ENCODE measurements at regions not wholly inside any gene's neighbourhood (a gene's known extent, or its start where the extent isn't known, plus 50 kb on each side); places are given as distances from the start of the nearest gene placed in this dataset.

GRCh38 chr2:104416339-104417000 lies 437.4 kb upstream of the POU3F3 start:
- no peak for DNase-seq

DNA sequence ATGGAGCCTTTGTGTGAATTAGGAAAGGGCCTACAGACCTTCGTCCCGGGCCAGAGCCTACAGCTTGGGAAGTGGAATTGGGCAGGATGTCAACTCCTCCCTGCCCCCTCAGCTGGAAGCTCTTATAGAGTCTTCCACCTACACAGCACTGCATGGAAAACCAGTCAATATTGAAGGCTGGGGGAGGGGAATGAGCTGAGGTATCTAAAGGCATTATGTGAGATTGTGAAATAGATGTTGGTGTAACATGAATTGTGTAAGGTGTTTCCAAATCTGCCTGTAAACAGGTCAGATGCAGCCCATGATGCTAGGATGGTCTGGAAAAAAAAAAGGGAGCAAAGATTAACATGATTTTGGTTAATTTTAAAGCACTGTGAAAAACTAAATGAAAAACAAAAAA lies 433.5 kb upstream of the POU3F3 start:
- DNase-seq: no peak

GRCh38 chr2:104420953-104421352 lies 433.0 kb upstream of the POU3F3 start:
- no peak for DNase-seq

DNA sequence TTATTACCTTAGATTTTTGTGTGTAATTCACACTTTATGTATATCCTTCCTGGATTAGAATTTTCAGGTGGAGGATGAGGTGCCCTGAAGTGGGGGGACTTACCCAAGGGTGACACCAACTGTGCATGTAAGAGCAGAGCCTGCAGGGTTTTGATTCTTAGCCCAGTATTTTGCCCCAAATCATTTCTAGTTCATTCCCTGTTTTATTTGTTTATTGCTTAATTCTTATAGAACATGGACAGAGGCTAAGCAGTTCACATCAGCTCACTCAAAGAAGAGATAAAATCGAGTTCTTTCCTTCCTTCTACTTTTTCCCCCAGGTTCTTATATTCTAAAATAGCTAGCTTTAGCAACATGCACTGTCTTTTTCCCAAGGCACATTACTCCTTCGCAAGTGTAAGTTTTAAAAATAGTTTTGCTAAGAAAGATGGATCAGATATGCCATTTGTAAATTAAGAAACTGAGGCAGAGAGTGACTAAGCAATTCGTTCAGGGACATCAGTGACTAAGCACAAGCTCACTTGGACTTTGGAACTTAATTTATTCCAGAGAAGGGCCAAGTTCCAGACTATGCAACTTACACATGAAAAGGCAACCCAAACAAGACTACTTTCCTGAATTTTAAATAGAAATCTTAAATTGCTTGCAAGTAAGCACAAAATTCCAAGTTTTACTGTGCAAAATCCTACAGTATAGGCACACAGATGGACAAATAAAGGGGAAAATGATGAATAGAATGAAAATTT lies 427.9 kb upstream of the POU3F3 start:
- DNase-seq: no peak

DNA sequence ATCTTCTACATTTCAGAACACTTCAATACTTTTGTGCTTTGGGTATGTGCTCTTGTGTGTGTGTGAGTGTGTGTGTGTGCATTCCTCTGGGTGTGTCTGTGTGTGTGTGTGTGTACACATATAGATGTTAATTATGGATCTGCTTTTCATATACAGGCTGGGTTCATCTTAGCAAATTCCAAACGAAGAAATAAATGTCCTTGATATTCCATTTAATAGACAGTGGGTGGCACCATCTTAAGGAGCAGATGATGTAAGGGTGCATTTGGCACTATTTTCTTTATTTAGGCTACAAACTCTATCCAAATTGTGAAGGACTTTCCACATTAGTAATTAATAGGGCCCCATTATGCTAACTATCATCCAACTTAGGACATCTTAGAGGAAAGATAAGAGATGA lies 425.8 kb upstream of the POU3F3 start:
- no peak for DNase-seq

DNA sequence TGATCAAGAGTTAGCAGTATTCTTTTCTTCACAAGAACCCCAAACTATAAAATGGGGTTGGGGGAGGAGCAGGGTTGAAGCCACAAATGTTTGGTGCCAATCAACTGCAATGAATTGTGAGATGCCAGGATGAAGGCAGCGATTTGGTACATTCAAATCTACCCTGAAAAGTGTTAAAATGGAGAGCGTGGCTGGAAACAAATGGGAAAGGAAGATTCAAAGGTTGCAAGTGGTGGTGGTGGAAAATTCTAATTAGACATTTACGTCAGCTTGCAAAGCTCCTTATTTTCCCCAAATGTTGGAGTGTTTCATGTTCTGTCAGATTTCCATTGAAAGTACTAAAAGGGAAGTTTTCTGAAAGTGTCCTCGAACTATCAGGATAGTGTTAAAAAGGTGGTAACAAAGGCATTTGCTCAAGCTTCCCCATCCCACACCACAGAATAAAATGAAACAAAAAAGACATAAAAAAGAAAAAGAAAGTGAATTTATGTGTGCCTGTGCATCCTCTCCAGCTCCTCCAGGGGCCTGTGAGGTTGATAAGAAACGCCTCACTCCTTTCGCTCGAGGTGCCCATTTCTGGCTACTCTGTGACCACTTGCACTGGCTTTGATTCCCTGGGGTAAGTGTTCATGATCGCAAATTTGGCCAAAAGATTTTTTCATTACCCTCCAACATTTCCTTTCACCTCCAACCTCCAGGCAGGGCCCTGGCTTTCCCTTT lies 424.1 kb upstream of the POU3F3 start:
- DNase-seq: no peak

- no peak for DNase-seq
These were observed 423.6 kb upstream of the POU3F3 start for GRCh38 chr2:104430359-104430740.

DNA sequence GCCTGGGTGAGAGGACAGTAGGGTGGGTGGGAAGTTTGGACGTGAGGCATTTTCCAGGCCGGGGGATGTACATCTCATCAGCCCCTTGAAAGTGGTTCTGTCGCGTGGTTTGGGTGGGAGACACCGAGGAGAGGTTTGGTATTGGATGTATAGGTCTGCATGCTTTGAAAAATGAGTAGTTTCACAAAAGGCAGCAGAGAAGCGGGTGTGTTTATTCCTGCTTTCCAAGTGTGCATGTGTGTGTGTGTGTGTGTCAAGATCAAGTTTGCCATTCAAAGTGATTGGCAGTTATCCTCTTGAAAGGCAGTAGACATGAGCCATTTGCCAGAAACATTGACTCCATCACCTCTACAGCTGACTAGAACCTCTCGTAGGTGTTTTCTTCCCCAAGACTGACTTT lies 423.1 kb upstream of the POU3F3 start:
- DNase-seq: no peak

GRCh38 chr2:104431701-104432121 lies 422.2 kb upstream of the POU3F3 start:
- no peak for DNase-seq

GRCh38 chr2:104432401-104432800 lies 421.5 kb upstream of the POU3F3 start:
- no peak for DNase-seq

GRCh38 chr2:104432991-104433390 lies 420.9 kb upstream of the POU3F3 start:
- no peak for DNase-seq

- DNase-seq: no peak
These were observed 420.3 kb upstream of the POU3F3 start for GRCh38 chr2:104433657-104434056.

DNA sequence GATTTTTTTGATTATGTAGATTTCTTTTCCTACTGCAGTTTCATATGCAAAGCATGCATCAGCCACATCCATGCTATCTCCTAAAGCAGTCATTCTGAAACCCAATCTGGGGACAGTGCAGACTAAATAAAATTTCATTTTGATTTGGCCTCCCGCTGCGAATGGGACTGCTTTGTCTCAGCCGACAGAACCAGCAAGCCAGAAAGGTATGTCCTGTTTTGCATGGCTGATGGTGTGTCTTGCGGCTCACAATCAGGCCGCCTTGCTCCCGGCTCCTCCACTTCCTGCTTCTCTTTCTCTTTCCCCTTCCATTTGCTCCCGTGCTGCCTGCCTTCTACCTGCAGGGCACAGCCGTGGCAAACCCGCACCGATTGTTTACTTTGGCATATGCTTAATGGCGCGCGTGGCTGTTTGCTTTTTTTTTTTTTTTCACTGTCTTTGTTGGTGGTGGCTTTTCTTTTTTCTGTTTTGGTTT lies 419.6 kb upstream of the POU3F3 start:
- no peak for DNase-seq

DNA sequence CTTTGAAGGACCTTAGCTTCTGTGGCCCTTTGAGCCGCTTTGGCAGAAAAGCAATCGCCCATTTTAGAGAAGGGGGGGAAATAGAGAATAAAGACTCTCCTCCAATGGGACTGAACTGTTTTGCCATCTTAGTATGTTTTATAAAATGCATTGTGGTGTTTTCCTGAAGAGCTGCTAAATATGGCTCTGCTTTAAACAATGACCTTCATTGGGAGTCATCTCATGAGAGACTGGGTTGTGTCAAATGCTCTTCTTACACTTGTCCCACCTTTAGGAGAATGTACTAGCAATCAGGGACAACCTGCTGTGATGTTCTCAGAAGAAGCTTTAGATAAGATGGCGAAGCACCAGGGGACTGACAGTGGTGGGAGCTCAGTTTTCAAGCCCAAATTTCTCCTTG lies 418.9 kb upstream of the POU3F3 start:
- DNase-seq: no peak

GRCh38 chr2:104438481-104438880 lies 415.4 kb upstream of the POU3F3 start:
- no peak for DNase-seq

GRCh38 chr2:104443145-104443544 lies 410.8 kb upstream of the POU3F3 start:
- DNase-seq: no peak

GRCh38 chr2:104444392-104444791 lies 409.5 kb upstream of the POU3F3 start:
- no peak for DNase-seq

- no peak for DNase-seq
These were observed 409.0 kb upstream of the POU3F3 start for GRCh38 chr2:104444889-104445288.

- no peak for DNase-seq
These were observed 406.0 kb upstream of the POU3F3 start for GRCh38 chr2:104447831-104448434.

GRCh38 chr2:104448661-104449440 lies 405.1 kb upstream of the POU3F3 start:
- DNase-seq: no peak

DNA sequence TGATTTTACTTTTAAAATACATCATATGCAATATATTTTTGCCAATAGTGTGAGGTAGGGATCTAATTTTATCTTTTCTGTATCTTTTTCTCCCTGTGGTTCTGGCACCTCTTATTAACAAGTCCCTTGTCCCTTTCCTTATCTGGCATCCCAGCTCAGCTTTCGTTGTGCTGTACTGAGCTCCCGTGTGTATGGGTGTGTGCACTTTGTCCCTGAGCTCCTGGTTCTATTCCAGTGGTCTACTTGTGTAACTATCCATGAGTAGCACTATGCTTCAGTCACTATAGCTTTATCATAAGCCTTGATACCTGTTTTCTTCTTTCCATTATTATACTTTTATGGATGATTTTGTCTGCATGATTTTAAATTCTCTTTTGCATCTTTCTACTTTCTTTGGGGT lies 401.4 kb upstream of the POU3F3 start:
- DNase-seq: no peak

- DNase-seq: no peak
These were observed 391.2 kb upstream of the POU3F3 start for GRCh38 chr2:104462731-104463130.

GRCh38 chr2:104465981-104466380 lies 387.9 kb upstream of the POU3F3 start:
- no peak for DNase-seq
